ENCODE measurements at regions not wholly inside any gene's neighbourhood (a gene's known extent, or its start where the extent isn't known, plus 50 kb on each side); places are given as distances from the start of the nearest gene placed in this dataset.

DNA sequence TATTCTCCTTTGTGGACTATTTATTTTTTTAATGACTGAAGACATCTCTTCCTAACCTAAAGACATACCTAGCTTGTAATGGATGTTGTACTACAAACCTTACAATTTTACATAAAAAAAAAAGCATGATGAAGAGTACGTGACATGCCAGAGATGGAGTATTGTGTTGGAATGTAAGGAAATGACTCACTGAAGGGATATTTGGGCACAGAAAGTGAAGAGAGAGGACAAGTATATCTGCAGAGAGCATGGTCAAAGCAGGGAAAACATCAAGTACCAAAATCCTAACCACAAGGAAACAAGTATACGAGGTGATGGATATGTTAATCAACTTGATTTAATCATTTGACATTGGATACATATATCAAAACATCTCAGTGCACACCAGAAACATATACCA lies 1051.4 kb upstream of the PRKX start:
- no peak overlapping the region for H3K4me2 ChIP-seq
- DNase-seq = no peak
- no peaks in the 10 kb centered on the region for H3K79me2 ChIP-seq (ENCODE audit: insufficient read depth)
- ChIA-PET CTCF (no interaction called here), POLR2A (no interaction called here)
- H3K36me3 ChIP-seq (replicated peaks in 1 of 2; ENCODE audit: control insufficient read depth in 1 of 2, insufficient read depth in 2 of 2, low read length in 1 of 2) = no peaks in the 10 kb centered on the region
- H3K4me3 ChIP-seq (ENCODE audit: low read depth in 2 of 2, low read length in 1 of 2) = no peak overlapping the region
- H4K20me1 ChIP-seq (ENCODE audit: insufficient read depth) = no peaks in the 10 kb centered on the region
- no peak for TF ChIP-seq MEF2A (IDR thresholded peaks at IDR 0.05; ENCODE audit: borderline replicate concordance, low read depth)
- no peak for TF ChIP-seq GABPA (IDR thresholded peaks at IDR 0.05; ENCODE audit: low read depth)
- no peak for TF ChIP-seq POLR2AphosphoS5 (IDR thresholded peaks at IDR 0.05; ENCODE audit: low read depth, low read length)
- TF ChIP-seq, protein P1, sequence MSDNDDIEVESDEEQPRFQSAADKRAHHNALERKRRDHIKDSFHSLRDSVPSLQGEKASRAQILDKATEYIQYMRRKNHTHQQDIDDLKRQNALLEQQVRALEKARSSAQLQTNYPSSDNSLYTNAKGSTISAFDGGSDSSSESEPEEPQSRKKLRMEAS (IDR thresholded peaks at IDR 0.05; ENCODE audit: low read depth) = no peak
- TF ChIP-seq FOXJ3 (CRISPR knock-in tag; IDR thresholded peaks at IDR 0.05) = no peak
- TF ChIP-seq, protein P2, sequence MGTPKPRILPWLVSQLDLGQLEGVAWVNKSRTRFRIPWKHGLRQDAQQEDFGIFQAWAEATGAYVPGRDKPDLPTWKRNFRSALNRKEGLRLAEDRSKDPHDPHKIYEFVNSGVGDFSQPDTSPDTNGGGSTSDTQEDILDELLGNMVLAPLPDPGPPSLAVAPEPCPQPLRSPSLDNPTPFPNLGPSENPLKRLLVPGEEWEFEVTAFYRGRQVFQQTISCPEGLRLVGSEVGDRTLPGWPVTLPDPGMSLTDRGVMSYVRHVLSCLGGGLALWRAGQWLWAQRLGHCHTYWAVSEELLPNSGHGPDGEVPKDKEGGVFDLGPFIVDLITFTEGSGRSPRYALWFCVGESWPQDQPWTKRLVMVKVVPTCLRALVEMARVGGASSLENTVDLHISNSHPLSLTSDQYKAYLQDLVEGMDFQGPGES (IDR thresholded peaks at IDR 0.05; ENCODE audit: low read depth, low read length) = no peak
- no peak for TF ChIP-seq CHD2 (IDR thresholded peaks at IDR 0.05; ENCODE audit: low read length, partially characterized antibody)
- no peak for TF ChIP-seq TCF12 (IDR thresholded peaks at IDR 0.05)
- TF ChIP-seq, protein P3, sequence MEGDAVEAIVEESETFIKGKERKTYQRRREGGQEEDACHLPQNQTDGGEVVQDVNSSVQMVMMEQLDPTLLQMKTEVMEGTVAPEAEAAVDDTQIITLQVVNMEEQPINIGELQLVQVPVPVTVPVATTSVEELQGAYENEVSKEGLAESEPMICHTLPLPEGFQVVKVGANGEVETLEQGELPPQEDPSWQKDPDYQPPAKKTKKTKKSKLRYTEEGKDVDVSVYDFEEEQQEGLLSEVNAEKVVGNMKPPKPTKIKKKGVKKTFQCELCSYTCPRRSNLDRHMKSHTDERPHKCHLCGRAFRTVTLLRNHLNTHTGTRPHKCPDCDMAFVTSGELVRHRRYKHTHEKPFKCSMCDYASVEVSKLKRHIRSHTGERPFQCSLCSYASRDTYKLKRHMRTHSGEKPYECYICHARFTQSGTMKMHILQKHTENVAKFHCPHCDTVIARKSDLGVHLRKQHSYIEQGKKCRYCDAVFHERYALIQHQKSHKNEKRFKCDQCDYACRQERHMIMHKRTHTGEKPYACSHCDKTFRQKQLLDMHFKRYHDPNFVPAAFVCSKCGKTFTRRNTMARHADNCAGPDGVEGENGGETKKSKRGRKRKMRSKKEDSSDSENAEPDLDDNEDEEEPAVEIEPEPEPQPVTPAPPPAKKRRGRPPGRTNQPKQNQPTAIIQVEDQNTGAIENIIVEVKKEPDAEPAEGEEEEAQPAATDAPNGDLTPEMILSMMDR (IDR thresholded peaks at IDR 0.05) = no peak
- no peak for TF ChIP-seq TAF1 (IDR thresholded peaks at IDR 0.05; ENCODE audit: borderline replicate concordance, low read depth, low read length)
- TF ChIP-seq SIN3A (IDR thresholded peaks at IDR 0.05; ENCODE audit: borderline replicate concordance, low read depth, low read length) = no peak
- no peak overlapping the region for H2AFZ ChIP-seq (ENCODE audit: low read depth)
- no peaks in the 10 kb centered on the region for H3K9me3 ChIP-seq
- H3K27ac ChIP-seq (ENCODE audit: low read depth in 2 of 2, low read length in 1 of 2) = no peak overlapping the region
- no peaks in the 10 kb centered on the region; a peak in 1 of 4 replicates for H3K4me1 ChIP-seq (ENCODE audit: control insufficient read depth in 1 of 2, insufficient read depth in 2 of 2, low read depth in 1 of 2, low read length in 1 of 2)
- H3F3A ChIP-seq (replicated peaks; ENCODE audit: insufficient read depth) = no peaks in the 10 kb centered on the region
- H3K9ac ChIP-seq = no peak overlapping the region
- WGBS (ENCODE audit: low lambda C conversion rate) = 3% methylated on average over 2 of the region's 2 CpGs
- H3K27me3 ChIP-seq (ENCODE audit: insufficient read depth) = no peaks in the 10 kb centered on the region
- no peaks in the 10 kb centered on the region for H3K9me2 ChIP-seq

DNA sequence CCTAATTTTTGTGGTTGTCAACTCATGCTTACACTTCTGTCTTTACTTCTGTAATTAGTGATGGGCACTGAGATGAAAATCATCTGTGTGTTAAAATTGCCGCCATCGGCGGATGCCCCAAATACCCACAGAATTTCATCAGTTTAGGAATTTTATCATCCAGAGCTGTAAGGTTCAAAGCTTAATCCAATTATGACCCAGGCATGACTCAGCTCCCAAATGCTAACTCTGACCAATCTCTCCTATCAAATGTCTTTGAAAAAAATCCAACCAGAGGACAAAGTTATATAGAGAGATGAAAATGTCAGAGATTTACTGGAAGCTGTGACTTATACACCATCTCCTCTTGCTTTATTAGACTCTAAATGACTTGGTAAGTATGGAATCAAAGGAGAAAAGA lies 1048.7 kb upstream of the PRKX start:
- H3K9me3 ChIP-seq = no peaks in the 10 kb centered on the region

More for the DNA sequence above, 1048.7 kb upstream of the PRKX start:
- no peaks in the 10 kb centered on the region for H3K36me3 ChIP-seq (replicated peaks in 1 of 2; ENCODE audit: control insufficient read depth in 1 of 2, insufficient read depth in 2 of 2, low read length in 1 of 2)
- TF ChIP-seq GABPA (IDR thresholded peaks at IDR 0.05; ENCODE audit: low read depth) = no peak
- TF ChIP-seq TCF12 (IDR thresholded peaks at IDR 0.05) = no peak
- no peak overlapping the region for H3K4me3 ChIP-seq (ENCODE audit: low read depth in 2 of 2, low read length in 1 of 2)
- no peaks in the 10 kb centered on the region; a peak in 1 of 4 replicates for H3K4me1 ChIP-seq (ENCODE audit: control insufficient read depth in 1 of 2, insufficient read depth in 2 of 2, low read depth in 1 of 2, low read length in 1 of 2)
- ChIA-PET CTCF (interaction anchor here (0.6 kb wide), 1 partner anchor 36 kb away, joined by 3 read pairs; no protein-coding TSS in a partner anchor), POLR2A (no interaction called here)
- H3K9ac ChIP-seq = no peak overlapping the region
- H3K9me2 ChIP-seq = no peaks in the 10 kb centered on the region
- H3K27me3 ChIP-seq (ENCODE audit: insufficient read depth) = no peaks in the 10 kb centered on the region
- no peaks in the 10 kb centered on the region for H3K79me2 ChIP-seq (ENCODE audit: insufficient read depth)
- no peak for DNase-seq
- no peak overlapping the region for H3K4me2 ChIP-seq
- 37% methylated on average over 3 of the region's 3 CpGs for WGBS (ENCODE audit: low lambda C conversion rate)
- H2AFZ ChIP-seq (ENCODE audit: low read depth) = no peak overlapping the region
- H4K20me1 ChIP-seq (ENCODE audit: insufficient read depth) = no peaks in the 10 kb centered on the region
- no peaks in the 10 kb centered on the region for H3F3A ChIP-seq (replicated peaks; ENCODE audit: insufficient read depth)
- no peak overlapping the region for H3K27ac ChIP-seq (ENCODE audit: low read depth in 2 of 2, low read length in 1 of 2)

Measured in SK-N-SH (cell line).